ENCODE measurements at regions not wholly inside any gene's neighbourhood (a gene's known extent, or its start where the extent isn't known, plus 50 kb on each side); places are given as distances from the start of the nearest gene placed in this dataset.
A peak's percentile ranks its signal among the peaks of the same experiment; 100 is the strongest.

DNA sequence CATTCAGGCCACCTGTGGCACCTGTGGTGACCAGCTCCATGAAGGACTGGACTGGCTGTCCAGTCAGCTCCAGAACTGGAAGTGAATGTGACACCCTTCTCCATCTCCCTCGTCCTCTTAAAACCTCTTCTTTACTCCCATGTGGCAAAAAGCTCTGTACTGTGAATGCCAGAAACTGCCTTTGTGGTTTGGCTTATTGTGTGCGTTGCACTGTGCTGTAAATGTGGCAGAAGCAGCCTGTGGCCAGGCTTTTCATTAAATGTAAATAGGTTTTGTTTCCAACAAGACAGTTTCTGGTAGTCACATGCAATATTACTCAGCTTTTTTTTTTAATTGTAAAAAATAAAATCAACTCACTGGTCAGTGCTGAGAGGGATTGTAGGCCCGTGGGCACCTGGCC, 453.7 kb downstream of the ATP23 start:
- TF ChIP-seq TAF1 (IDR thresholded peaks at IDR 0.05; ENCODE audit: low read depth) (no peak), TEAD4 (IDR thresholded peaks at IDR 0.05) (no peak), ZBTB7A (IDR thresholded peaks at IDR 0.05; ENCODE audit: low read depth) (no peak), NFIC (IDR thresholded peaks at IDR 0.05) (no peak), MAX (IDR thresholded peaks at IDR 0.05) (no peak), CEBPB (IDR thresholded peaks at IDR 0.05) (no peak), FOXM1 (IDR thresholded peaks at IDR 0.05; ENCODE audit: borderline replicate concordance, low read depth) (no peak), REST (IDR thresholded peaks at IDR 0.05; ENCODE audit: low read depth) (no peak), CREB1 (IDR thresholded peaks at IDR 0.05; ENCODE audit: low read depth) (no peak), TCF12 (IDR thresholded peaks at IDR 0.05; ENCODE audit: low read depth) (no peak), RAD21 (IDR thresholded peaks at IDR 0.05; ENCODE audit: low read depth) (no peak), EP300 (IDR thresholded peaks at IDR 0.05; ENCODE audit: borderline replicate concordance) (no peak), YY1 (IDR thresholded peaks at IDR 0.05; ENCODE audit: low read depth) (no peak), EGR1 (IDR thresholded peaks at IDR 0.05) (no peak)
- TF ChIP-seq, protein P1, sequence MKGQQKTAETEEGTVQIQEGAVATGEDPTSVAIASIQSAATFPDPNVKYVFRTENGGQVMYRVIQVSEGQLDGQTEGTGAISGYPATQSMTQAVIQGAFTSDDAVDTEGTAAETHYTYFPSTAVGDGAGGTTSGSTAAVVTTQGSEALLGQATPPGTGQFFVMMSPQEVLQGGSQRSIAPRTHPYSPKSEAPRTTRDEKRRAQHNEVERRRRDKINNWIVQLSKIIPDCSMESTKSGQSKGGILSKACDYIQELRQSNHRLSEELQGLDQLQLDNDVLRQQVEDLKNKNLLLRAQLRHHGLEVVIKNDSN (IDR thresholded peaks at IDR 0.05): no peak

GRCh38 chr12:58395470-58395869, 454.1 kb downstream of the ATP23 start:
- TF ChIP-seq TAF1 (IDR thresholded peaks at IDR 0.05; ENCODE audit: low read depth): no peak
- peak; percentile 68 for TF ChIP-seq TEAD4 (IDR thresholded peaks at IDR 0.05)

DNA sequence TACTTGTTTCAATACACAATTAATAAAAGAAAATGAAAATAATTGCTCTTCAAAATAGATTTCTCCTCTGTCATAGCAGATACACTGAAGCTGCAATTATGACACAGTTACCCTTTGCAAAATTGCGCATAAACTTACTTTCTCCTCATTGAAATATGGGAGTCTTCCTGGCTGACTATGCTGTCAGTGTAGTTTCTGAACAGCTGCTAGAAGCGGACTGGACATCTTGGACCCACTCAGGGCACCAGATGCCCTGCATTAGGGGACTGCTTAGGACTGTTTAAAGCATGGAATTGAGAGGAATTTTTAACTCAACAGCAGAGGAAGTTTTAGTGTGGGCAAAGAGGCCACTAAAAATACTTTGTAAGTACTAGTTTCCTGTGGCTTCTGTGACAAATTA, 454.9 kb downstream of the ATP23 start:
- TF ChIP-seq CREB1 (IDR thresholded peaks at IDR 0.05; ENCODE audit: low read depth): no peak
- no peak for TF ChIP-seq EGR1 (IDR thresholded peaks at IDR 0.05)
- TF ChIP-seq REST (IDR thresholded peaks at IDR 0.05; ENCODE audit: low read depth): no peak
- no peak for TF ChIP-seq FOXM1 (IDR thresholded peaks at IDR 0.05; ENCODE audit: borderline replicate concordance, low read depth)
- no peak for TF ChIP-seq CEBPB (IDR thresholded peaks at IDR 0.05)
- TF ChIP-seq YY1 (IDR thresholded peaks at IDR 0.05; ENCODE audit: low read depth): no peak
- no peak for TF ChIP-seq TAF1 (IDR thresholded peaks at IDR 0.05; ENCODE audit: low read depth)
- no peak for TF ChIP-seq RAD21 (IDR thresholded peaks at IDR 0.05; ENCODE audit: low read depth)
- TF ChIP-seq MAX (IDR thresholded peaks at IDR 0.05): no peak
- TF ChIP-seq, protein P1 (IDR thresholded peaks at IDR 0.05): no peak
- no peak for TF ChIP-seq NFIC (IDR thresholded peaks at IDR 0.05)

DNA sequence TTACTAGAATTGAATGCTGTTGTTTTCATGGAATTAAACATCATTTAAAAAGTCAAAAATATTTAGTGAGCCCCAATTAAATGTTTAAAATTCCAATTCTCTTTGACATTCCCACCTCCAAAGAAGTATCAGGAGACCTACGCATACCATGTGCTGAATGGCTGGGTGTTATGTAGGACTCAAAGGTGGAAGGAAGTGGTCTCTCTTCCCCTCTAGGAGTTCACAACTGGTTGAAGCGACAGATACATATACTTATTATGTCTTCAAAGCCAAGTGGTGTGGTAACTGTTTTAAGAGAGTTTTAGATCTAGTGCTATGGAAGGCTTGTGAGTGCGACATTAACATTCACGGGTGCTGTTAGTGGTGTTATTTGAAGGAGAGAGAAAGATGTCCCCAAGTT, 464.0 kb downstream of the ATP23 start:
- TF ChIP-seq MAX (IDR thresholded peaks at IDR 0.05) (no peak), CEBPB (IDR thresholded peaks at IDR 0.05) (no peak), CREB1 (IDR thresholded peaks at IDR 0.05; ENCODE audit: low read depth) (no peak), RAD21 (IDR thresholded peaks at IDR 0.05; ENCODE audit: low read depth) (no peak), REST (IDR thresholded peaks at IDR 0.05; ENCODE audit: low read depth) (no peak), NFIC (IDR thresholded peaks at IDR 0.05) (no peak), TCF12 (IDR thresholded peaks at IDR 0.05; ENCODE audit: low read depth) (no peak), TEAD4 (IDR thresholded peaks at IDR 0.05) (no peak), TAF1 (IDR thresholded peaks at IDR 0.05; ENCODE audit: low read depth) (no peak), FOXM1 (IDR thresholded peaks at IDR 0.05; ENCODE audit: borderline replicate concordance, low read depth) (no peak), EGR1 (IDR thresholded peaks at IDR 0.05) (no peak), EP300 (IDR thresholded peaks at IDR 0.05; ENCODE audit: borderline replicate concordance) (no peak), YY1 (IDR thresholded peaks at IDR 0.05; ENCODE audit: low read depth) (no peak), ZBTB7A (IDR thresholded peaks at IDR 0.05; ENCODE audit: low read depth) (no peak)
- TF ChIP-seq, protein P1 (IDR thresholded peaks at IDR 0.05): no peak

Measured in Ishikawa (cell line).